ENCODE measurements at regions not wholly inside any gene's neighbourhood (a gene's known extent, or its start where the extent isn't known, plus 50 kb on each side); places are given as distances from the start of the nearest gene placed in this dataset.

GRCh38 chr14:27072589-27072988 lies 474.8 kb upstream of the NOVA1 start:
- Histone ChIP-seq H2AFZ (ENCODE audit: low read depth, low read length) (no peak overlapping the region), H3K36me3 (ENCODE audit: insufficient read depth, low read length) (no peaks in the 10 kb centered on the region), H3K4me1 (ENCODE audit: insufficient read depth, low read length) (no peaks in the 10 kb centered on the region), H3K27ac (ENCODE audit: low read depth, low read length) (no peak overlapping the region), H3K4me3 (ENCODE audit: insufficient read depth, low read depth, low read length) (no peak overlapping the region), H3K4me2 (ENCODE audit: low read length) (no peak overlapping the region), H3K27me3 (ENCODE audit: insufficient read depth, low read length) (no peaks in the 10 kb centered on the region), H3K9me3 (ENCODE audit: insufficient read depth, low read depth, low read length) (no peaks in the 10 kb centered on the region), H4K20me1 (ENCODE audit: insufficient read depth, low read length) (no peaks in the 10 kb centered on the region), H3K9ac (ENCODE audit: low read length) (no peak overlapping the region), H3K79me2 (ENCODE audit: insufficient read depth, low read length) (no peaks in the 10 kb centered on the region)
- FAIRE-seq (no peak), DNase-seq (ENCODE audit: low read depth) (no peak)
- H3K9me3 Mint-ChIP-seq (ENCODE audit: unreplicated experiment) = no peaks in the 10 kb centered on the region
- H3K4me3 Mint-ChIP-seq (ENCODE audit: unreplicated experiment) = no peak overlapping the region
- no peak for TF ChIP-seq EZH2 (IDR thresholded peaks at IDR 0.05; ENCODE audit: insufficient read depth, low read length)
- TF ChIP-seq CTCF (IDR thresholded peaks at IDR 0.05; ENCODE audit: insufficient read depth, low read depth, low read length) = no peak
- no peaks in the 10 kb centered on the region for H3K4me1 Mint-ChIP-seq (ENCODE audit: low read depth, unreplicated experiment)
- H3K36me3 Mint-ChIP-seq (ENCODE audit: low read depth, unreplicated experiment) = no peaks in the 10 kb centered on the region
- no peak overlapping the region for H3K27ac Mint-ChIP-seq (ENCODE audit: unreplicated experiment)
- no peaks in the 10 kb centered on the region for H3K27me3 Mint-ChIP-seq (ENCODE audit: low read depth, unreplicated experiment)

- H3K27me3 ChIP-seq (ENCODE audit: insufficient read depth, low read length) = no peaks in the 10 kb centered on the region
- H3K4me1 ChIP-seq (ENCODE audit: insufficient read depth, low read length) = no peaks in the 10 kb centered on the region
- H4K20me1 ChIP-seq (ENCODE audit: insufficient read depth, low read length) = no peaks in the 10 kb centered on the region
- TF ChIP-seq CTCF (IDR thresholded peaks at IDR 0.05; ENCODE audit: insufficient read depth, low read depth, low read length) (no peak), EZH2 (IDR thresholded peaks at IDR 0.05; ENCODE audit: insufficient read depth, low read length) (no peak)
- no peak overlapping the region for H2AFZ ChIP-seq (ENCODE audit: low read depth, low read length)
- Mint-ChIP-seq H3K4me3 (ENCODE audit: unreplicated experiment) (no peak overlapping the region), H3K27ac (ENCODE audit: unreplicated experiment) (no peak overlapping the region), H3K36me3 (ENCODE audit: low read depth, unreplicated experiment) (no peaks in the 10 kb centered on the region), H3K4me1 (ENCODE audit: low read depth, unreplicated experiment) (no peaks in the 10 kb centered on the region), H3K27me3 (ENCODE audit: low read depth, unreplicated experiment) (no peaks in the 10 kb centered on the region), H3K9me3 (ENCODE audit: unreplicated experiment) (no peaks in the 10 kb centered on the region)
- H3K9me3 ChIP-seq (ENCODE audit: insufficient read depth, low read depth, low read length) = no peaks in the 10 kb centered on the region
- no peaks in the 10 kb centered on the region for H3K36me3 ChIP-seq (ENCODE audit: insufficient read depth, low read length)
- no peak overlapping the region for H3K4me2 ChIP-seq (ENCODE audit: low read length)
- H3K79me2 ChIP-seq (ENCODE audit: insufficient read depth, low read length) = no peaks in the 10 kb centered on the region
- no peak overlapping the region for H3K27ac ChIP-seq (ENCODE audit: low read depth, low read length)
- no peak overlapping the region for H3K9ac ChIP-seq (ENCODE audit: low read length)
- no peak overlapping the region for H3K4me3 ChIP-seq (ENCODE audit: insufficient read depth, low read depth, low read length)
- FAIRE-seq (no peak), DNase-seq (ENCODE audit: low read depth) (no peak)
Observed at GRCh38 chr14:27075503-27075902, 477.7 kb upstream of the NOVA1 start.

- DNase-seq (ENCODE audit: low read depth) (no peak), FAIRE-seq (no peak)
- Mint-ChIP-seq H3K36me3 (ENCODE audit: low read depth, unreplicated experiment) (no peaks in the 10 kb centered on the region), H3K27ac (ENCODE audit: unreplicated experiment) (no peak overlapping the region), H3K4me3 (ENCODE audit: unreplicated experiment) (no peak overlapping the region), H3K27me3 (ENCODE audit: low read depth, unreplicated experiment) (no peaks in the 10 kb centered on the region), H3K4me1 (ENCODE audit: low read depth, unreplicated experiment) (no peaks in the 10 kb centered on the region), H3K9me3 (ENCODE audit: unreplicated experiment) (no peaks in the 10 kb centered on the region)
- no peaks in the 10 kb centered on the region for H3K4me1 ChIP-seq (ENCODE audit: insufficient read depth, low read length)
- no peak overlapping the region for H3K4me3 ChIP-seq (ENCODE audit: insufficient read depth, low read depth, low read length)
- no peak overlapping the region for H3K9ac ChIP-seq (ENCODE audit: low read length)
- H3K36me3 ChIP-seq (ENCODE audit: insufficient read depth, low read length) = no peaks in the 10 kb centered on the region
- H3K27me3 ChIP-seq (ENCODE audit: insufficient read depth, low read length) = no peaks in the 10 kb centered on the region
- H2AFZ ChIP-seq (ENCODE audit: low read depth, low read length) = no peak overlapping the region
- H3K9me3 ChIP-seq (ENCODE audit: insufficient read depth, low read depth, low read length) = no peaks in the 10 kb centered on the region
- no peak overlapping the region for H3K27ac ChIP-seq (ENCODE audit: low read depth, low read length)
- TF ChIP-seq EZH2 (IDR thresholded peaks at IDR 0.05; ENCODE audit: insufficient read depth, low read length) (no peak), CTCF (IDR thresholded peaks at IDR 0.05; ENCODE audit: insufficient read depth, low read depth, low read length) (no peak)
- no peaks in the 10 kb centered on the region for H3K79me2 ChIP-seq (ENCODE audit: insufficient read depth, low read length)
- no peaks in the 10 kb centered on the region for H4K20me1 ChIP-seq (ENCODE audit: insufficient read depth, low read length)
- no peak overlapping the region for H3K4me2 ChIP-seq (ENCODE audit: low read length)
Observed at GRCh38 chr14:27077214-27077613, 479.4 kb upstream of the NOVA1 start.
